Neural progenitor cell (in vitro differentiated cells): ENCODE measurements at regions not wholly inside any gene's neighbourhood (a gene's known extent, or its start where the extent isn't known, plus 50 kb on each side); places are given as distances from the start of the nearest gene placed in this dataset.
A peak's percentile ranks its signal among the peaks of the same experiment; 100 is the strongest.
"Not testable (repeated sequence)": the region's sequence is repeated elsewhere in the genome, so short reads cannot be mapped to it uniquely, and the experiment has no call there.

Source experiments
- DNase-seq: peaks from one replicate; pipeline ENCODE4 v3.0.0-alpha.2; 2016; ENCODE audit warnings: low spot score
- H2AFZ ChIP-seq: fragments of 200-600 bp; sonication (generic); replicated peaks from 2 replicates; pipeline ENCODE4 v1.6.1; 2016; ENCODE audit warnings: antibody characterized with exemption
- H3F3A ChIP-seq: fragments of 200-600 bp; sonication (generic); 2 replicates; pipeline ENCODE4 v1.6.1; 2016; ENCODE audit warnings: antibody characterized with exemption, low read depth
- H3K27ac ChIP-seq: fragments of 200-600 bp; sonication (generic); 2 replicates; pipeline ENCODE4 v1.5.1; 2016; ENCODE audit warnings: mild to moderate bottlenecking
- H3K27me3 ChIP-seq: fragments of 200-600 bp; sonication (generic); 2 replicates; pipeline ENCODE4 v1.6.1; 2016; ENCODE audit warnings: mild to moderate bottlenecking, moderate library complexity
- H3K36me3 ChIP-seq: fragments of 200-600 bp; sonication (generic); 2 replicates; pipeline ENCODE4 v1.5.1; 2016
- H3K4me1 ChIP-seq: fragments of 200-600 bp; sonication (generic); 2 replicates; pipeline ENCODE4 v1.6.1; 2016; ENCODE audit warnings: mixed run types
- H3K4me2 ChIP-seq: fragments of 200-600 bp; sonication (generic); 2 replicates; pipeline ENCODE4 v1.6.1; 2016
- H3K4me3 ChIP-seq: fragments of 200-600 bp; sonication (generic); 2 replicates; pipeline ENCODE4 v1.5.1; 2016
- H3K79me2 ChIP-seq: fragments of 200-600 bp; sonication (generic); 2 replicates; pipeline ENCODE4 v1.6.1; 2016; ENCODE audit warnings: low read depth
- H3K9ac ChIP-seq: fragments of 200-600 bp; sonication (generic); 2 replicates; pipeline ENCODE4 v1.6.1; 2016
- H3K9me3 ChIP-seq: fragments of 200-600 bp; sonication (generic); 2 replicates; pipeline ENCODE4 v1.5.1; 2016; ENCODE audit warnings: low read depth
- H4K20me1 ChIP-seq: fragments of 200-600 bp; sonication (generic); 2 replicates; pipeline ENCODE4 v1.6.1; 2016; ENCODE audit warnings: low read depth
- H3K27ac Mint-ChIP-seq: 3 replicates; pipeline ENCODE4 v1.8.0; 2021; ENCODE audit warnings: mixed read lengths
- H3K27me3 Mint-ChIP-seq: 2 replicates; pipeline ENCODE4 v1.8.0; 2022; ENCODE audit warnings: low read depth, mild to moderate bottlenecking, inconsistent platforms, moderate library complexity, mixed read lengths; ENCODE audit not compliant: insufficient read depth
- H3K36me3 Mint-ChIP-seq: 3 replicates; pipeline ENCODE4 v1.8.0; 2021; ENCODE audit warnings: mixed read lengths
- H3K4me1 Mint-ChIP-seq: 3 replicates; pipeline ENCODE4 v1.8.0; 2021; ENCODE audit warnings: mixed read lengths
- H3K4me3 Mint-ChIP-seq: 3 replicates; pipeline ENCODE4 v1.8.0; 2021; ENCODE audit warnings: mild to moderate bottlenecking, moderate library complexity, mixed read lengths
- H3K9me3 Mint-ChIP-seq: 3 replicates; pipeline ENCODE4 v1.8.0; 2020; ENCODE audit warnings: mixed read lengths
- EZH2 ChIP-seq: fragments of 200-600 bp; sonication (generic); IDR thresholded peaks from 2 replicates; pipeline ENCODE4 v1.6.1; 2017; ENCODE audit warnings: antibody characterized with exemption, mild to moderate bottlenecking, moderate library complexity
- EZH2phosphoT487 ChIP-seq: fragments of 200-600 bp; sonication (generic); IDR thresholded peaks from 2 replicates; pipeline ENCODE4 v1.6.1; 2017; ENCODE audit warnings: antibody characterized with exemption
- TF ChIP-seq, protein P1 (sequence below): fragments of 200-600 bp; sonication (generic); IDR thresholded peaks from 2 replicates; pipeline ENCODE4 v1.5.1; 2017; ENCODE audit warnings: antibody characterized with exemption, mild to moderate bottlenecking

DNA sequence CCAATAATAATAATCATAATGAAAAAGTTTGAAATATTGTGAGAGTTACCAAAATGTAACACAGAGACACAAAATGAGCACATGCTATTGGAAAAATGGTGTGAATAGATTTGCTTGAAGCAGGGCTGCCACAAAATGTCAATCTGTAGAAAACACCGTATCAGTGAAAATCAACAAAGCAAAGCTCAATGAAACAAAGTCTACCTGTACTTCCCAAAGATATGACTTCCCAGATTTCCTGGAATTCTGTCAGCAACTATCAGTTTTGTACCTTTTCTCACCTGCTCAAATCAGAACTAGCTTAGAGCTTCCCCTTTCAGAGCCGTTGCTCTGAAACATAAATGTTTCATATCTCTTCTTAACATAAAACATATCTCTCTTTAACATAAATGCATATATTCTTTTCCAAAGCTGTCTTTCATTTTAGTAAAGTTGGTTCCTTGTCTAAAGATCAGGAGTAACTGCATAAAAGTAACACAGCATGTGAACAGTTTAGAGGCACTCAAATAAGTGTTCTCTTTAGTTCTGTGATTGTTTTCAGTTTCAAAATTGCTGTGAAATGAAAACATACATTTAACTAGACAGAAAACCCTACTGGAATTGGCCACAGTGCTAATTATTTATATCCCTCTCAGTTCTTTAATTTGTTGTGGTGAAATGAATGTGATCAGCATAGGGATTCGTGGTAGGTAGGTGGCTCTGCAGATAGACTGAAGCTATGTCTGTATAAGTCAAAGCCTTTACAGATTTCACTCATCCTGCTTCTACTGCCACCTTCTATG, 262.5 kb downstream of the KCNJ3 start:
- Histone ChIP-seq H3K27me3 (no peaks in the 10 kb centered on the region), H3K4me3 (no peak overlapping the region), H3K79me2 (no peaks in the 10 kb centered on the region), H3F3A (no peaks in the 10 kb centered on the region), H3K9me3 (no peaks in the 10 kb centered on the region), H3K4me1 (no peaks in the 10 kb centered on the region), H3K36me3 (no peaks in the 10 kb centered on the region), H3K9ac (no peak overlapping the region), H3K4me2 (no peak overlapping the region), H2AFZ (no peak overlapping the region), H3K27ac (no peak overlapping the region), H4K20me1 (no peaks in the 10 kb centered on the region)
- Mint-ChIP-seq H3K36me3 (no peaks in the 10 kb centered on the region), H3K4me1 (peaks cover 3% of the 10 kb centered on the region), H3K27me3 (no peaks in the 10 kb centered on the region), H3K9me3 (no peaks in the 10 kb centered on the region), H3K27ac (no peak overlapping the region), H3K4me3 (no peak overlapping the region)
- DNase-seq, result no peak
- TF ChIP-seq EZH2 (no peak), EZH2phosphoT487 (no peak)
- TF ChIP-seq, protein P1, sequence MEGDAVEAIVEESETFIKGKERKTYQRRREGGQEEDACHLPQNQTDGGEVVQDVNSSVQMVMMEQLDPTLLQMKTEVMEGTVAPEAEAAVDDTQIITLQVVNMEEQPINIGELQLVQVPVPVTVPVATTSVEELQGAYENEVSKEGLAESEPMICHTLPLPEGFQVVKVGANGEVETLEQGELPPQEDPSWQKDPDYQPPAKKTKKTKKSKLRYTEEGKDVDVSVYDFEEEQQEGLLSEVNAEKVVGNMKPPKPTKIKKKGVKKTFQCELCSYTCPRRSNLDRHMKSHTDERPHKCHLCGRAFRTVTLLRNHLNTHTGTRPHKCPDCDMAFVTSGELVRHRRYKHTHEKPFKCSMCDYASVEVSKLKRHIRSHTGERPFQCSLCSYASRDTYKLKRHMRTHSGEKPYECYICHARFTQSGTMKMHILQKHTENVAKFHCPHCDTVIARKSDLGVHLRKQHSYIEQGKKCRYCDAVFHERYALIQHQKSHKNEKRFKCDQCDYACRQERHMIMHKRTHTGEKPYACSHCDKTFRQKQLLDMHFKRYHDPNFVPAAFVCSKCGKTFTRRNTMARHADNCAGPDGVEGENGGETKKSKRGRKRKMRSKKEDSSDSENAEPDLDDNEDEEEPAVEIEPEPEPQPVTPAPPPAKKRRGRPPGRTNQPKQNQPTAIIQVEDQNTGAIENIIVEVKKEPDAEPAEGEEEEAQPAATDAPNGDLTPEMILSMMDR, result no peak

DNA sequence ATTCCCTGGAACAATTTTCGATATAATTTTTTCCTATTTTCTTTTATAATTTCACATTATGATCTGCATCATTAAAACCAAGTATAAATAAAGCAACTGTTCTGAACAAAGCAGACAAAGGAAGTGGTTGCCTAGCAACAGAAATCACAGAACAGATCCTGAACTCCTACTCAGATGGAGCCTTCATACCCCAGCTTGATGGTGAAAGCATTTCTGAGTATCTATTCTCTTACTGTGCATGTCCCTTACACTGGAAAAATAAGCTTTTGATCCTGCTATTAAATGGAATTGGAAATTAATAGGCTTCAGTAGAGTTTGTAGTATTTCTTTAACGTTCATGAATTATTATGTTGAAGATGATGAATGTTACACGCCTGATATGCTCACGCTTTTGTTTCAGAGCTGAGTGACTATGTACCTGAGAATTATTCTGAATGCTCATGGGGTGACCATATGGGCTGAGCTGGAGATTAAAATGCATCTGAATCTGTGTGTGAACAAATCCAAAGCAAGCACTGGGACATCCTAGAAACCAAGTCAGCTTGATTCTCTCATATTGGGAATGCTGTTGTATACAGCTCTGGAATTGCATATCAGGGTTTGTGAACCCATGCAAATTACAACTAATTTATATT, 254.0 kb downstream of the KCNJ3 start:
- no peak overlapping the region for H3K9ac ChIP-seq
- H3K27ac Mint-ChIP-seq, result peak overlapping the region; percentile 49
- H3K4me1 ChIP-seq, result no peaks in the 10 kb centered on the region
- H3K36me3 Mint-ChIP-seq, result no peaks in the 10 kb centered on the region
- H3K27me3 Mint-ChIP-seq, result no peaks in the 10 kb centered on the region
- no peak overlapping the region for H3K27ac ChIP-seq
- no peaks in the 10 kb centered on the region for H3K36me3 ChIP-seq
- no peak overlapping the region for H2AFZ ChIP-seq
- H3K27me3 ChIP-seq, result no peaks in the 10 kb centered on the region
- peaks cover 20% of the 10 kb centered on the region for H3K4me1 Mint-ChIP-seq
- no peaks in the 10 kb centered on the region for H3K79me2 ChIP-seq
- H3F3A ChIP-seq, result no peaks in the 10 kb centered on the region
- no peak overlapping the region for H3K4me2 ChIP-seq
- no peak overlapping the region for H3K4me3 ChIP-seq
- TF ChIP-seq EZH2phosphoT487 (no peak), EZH2 (no peak)
- TF ChIP-seq, protein P1, result no peak
- no peaks in the 10 kb centered on the region for H4K20me1 ChIP-seq
- H3K9me3 ChIP-seq, result no peaks in the 10 kb centered on the region
- H3K4me3 Mint-ChIP-seq, result no peak overlapping the region
- peak; percentile 64 for DNase-seq
- H3K9me3 Mint-ChIP-seq, result no peaks in the 10 kb centered on the region

DNA sequence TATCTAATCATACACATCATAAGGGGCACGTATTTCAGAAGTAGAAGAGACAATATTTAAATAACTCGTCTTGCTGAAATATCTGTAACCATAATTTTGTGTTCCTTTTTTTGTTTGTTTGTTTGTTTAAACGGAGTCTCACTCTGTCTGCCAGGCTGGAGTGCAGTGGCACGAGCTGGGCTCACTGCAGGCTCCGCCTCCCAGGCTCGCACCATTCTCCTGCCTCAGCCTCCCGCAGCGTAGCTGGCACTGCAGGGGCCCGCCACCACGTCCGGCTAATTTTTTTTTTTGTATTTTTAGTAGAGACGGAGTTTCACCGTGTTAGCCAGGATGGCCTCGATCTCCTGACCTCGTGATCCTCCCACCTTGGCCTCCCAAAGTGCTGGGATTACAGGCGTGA, 248.9 kb downstream of the KCNJ3 start:
- not testable (repeated sequence) for H3K4me2 ChIP-seq, H3K36me3 ChIP-seq, H3K27me3 ChIP-seq, DNase-seq, H3F3A ChIP-seq, H3K9me3 Mint-ChIP-seq, H3K36me3 Mint-ChIP-seq, H3K27ac Mint-ChIP-seq, H3K27me3 Mint-ChIP-seq, H3K4me3 Mint-ChIP-seq, H3K27ac ChIP-seq, H3K9ac ChIP-seq, H4K20me1 ChIP-seq, H3K4me1 ChIP-seq, H3K9me3 ChIP-seq, H2AFZ ChIP-seq, H3K4me3 ChIP-seq, H3K79me2 ChIP-seq
- peaks cover 26% of the 10 kb centered on the region for H3K4me1 Mint-ChIP-seq

DNA sequence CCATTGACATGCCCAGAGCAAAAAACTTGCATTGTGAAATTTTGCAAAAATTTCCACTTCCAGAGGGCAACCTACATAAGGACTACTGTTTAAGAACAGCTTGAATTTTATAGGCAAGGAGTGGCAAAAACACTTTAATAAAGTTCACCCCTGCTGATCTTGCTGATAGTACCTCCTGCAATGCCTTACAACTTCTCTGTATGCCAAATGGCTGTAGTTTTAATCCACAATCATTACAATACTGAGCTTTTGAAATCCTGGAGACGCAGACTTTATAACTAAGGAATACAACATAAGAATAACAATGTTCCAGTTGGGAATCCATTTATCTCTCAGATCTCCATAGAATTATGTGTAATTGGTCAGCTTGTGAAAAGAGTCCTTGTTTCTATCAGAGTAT, 247.5 kb downstream of the KCNJ3 start:
- Mint-ChIP-seq H3K27me3 (no peaks in the 10 kb centered on the region), H3K4me3 (no peak overlapping the region), H3K4me1 (peaks cover 14% of the 10 kb centered on the region), H3K27ac (no peak overlapping the region), H3K36me3 (no peaks in the 10 kb centered on the region), H3K9me3 (no peaks in the 10 kb centered on the region)
- TF ChIP-seq EZH2phosphoT487 (no peak), EZH2 (no peak)
- TF ChIP-seq, protein P1, result no peak
- Histone ChIP-seq H2AFZ (no peak overlapping the region), H3K9ac (no peak overlapping the region), H3K27ac (no peak overlapping the region), H3F3A (no peaks in the 10 kb centered on the region), H3K79me2 (no peaks in the 10 kb centered on the region), H3K9me3 (no peaks in the 10 kb centered on the region), H3K4me3 (no peak overlapping the region), H3K4me1 (peaks cover 9% of the 10 kb centered on the region), H3K27me3 (no peaks in the 10 kb centered on the region), H4K20me1 (no peaks in the 10 kb centered on the region), H3K4me2 (no peak overlapping the region), H3K36me3 (no peaks in the 10 kb centered on the region)
- no peak for DNase-seq
